ENCODE measurements at regions not wholly inside any gene's neighbourhood (a gene's known extent, or its start where the extent isn't known, plus 50 kb on each side); places are given as distances from the start of the nearest gene placed in this dataset.

DNA sequence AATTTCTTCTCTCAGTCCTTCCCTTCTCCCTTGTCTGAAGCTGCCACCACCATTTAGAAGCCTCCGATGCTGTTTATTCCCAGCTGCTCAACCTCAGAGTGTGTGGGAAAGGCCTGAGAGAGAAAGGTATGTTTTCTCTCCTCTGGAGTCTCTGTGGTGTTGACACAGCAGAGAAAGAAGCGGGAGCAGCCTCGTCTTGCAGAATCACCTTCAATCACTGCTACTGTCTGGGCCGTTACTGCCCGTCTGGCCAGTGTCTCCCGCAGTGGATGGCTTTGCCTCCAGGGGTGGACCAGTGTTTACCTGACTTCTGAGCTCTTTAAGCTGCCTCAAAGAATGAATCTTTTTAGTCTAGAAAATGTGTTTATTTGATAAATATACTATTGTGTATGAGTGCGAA lies 148.9 kb upstream of the FAM47C start:
- intact Hi-C loops (cut with DNase I; ENCODE audit: low total_unique reads): no loop called here
- Histone ChIP-seq H3K27me3 (no peaks in the 10 kb centered on the region), H3K4me1 (no peaks in the 10 kb centered on the region), H3K9me3 (no peaks in the 10 kb centered on the region), H3K36me3 (no peaks in the 10 kb centered on the region), H3K4me3 (no peak overlapping the region), H3K27ac (no peak overlapping the region)
- TF ChIP-seq, protein P1, sequence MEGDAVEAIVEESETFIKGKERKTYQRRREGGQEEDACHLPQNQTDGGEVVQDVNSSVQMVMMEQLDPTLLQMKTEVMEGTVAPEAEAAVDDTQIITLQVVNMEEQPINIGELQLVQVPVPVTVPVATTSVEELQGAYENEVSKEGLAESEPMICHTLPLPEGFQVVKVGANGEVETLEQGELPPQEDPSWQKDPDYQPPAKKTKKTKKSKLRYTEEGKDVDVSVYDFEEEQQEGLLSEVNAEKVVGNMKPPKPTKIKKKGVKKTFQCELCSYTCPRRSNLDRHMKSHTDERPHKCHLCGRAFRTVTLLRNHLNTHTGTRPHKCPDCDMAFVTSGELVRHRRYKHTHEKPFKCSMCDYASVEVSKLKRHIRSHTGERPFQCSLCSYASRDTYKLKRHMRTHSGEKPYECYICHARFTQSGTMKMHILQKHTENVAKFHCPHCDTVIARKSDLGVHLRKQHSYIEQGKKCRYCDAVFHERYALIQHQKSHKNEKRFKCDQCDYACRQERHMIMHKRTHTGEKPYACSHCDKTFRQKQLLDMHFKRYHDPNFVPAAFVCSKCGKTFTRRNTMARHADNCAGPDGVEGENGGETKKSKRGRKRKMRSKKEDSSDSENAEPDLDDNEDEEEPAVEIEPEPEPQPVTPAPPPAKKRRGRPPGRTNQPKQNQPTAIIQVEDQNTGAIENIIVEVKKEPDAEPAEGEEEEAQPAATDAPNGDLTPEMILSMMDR (IDR thresholded peaks at IDR 0.05): no peak
- no peak for DNase-seq

DNA sequence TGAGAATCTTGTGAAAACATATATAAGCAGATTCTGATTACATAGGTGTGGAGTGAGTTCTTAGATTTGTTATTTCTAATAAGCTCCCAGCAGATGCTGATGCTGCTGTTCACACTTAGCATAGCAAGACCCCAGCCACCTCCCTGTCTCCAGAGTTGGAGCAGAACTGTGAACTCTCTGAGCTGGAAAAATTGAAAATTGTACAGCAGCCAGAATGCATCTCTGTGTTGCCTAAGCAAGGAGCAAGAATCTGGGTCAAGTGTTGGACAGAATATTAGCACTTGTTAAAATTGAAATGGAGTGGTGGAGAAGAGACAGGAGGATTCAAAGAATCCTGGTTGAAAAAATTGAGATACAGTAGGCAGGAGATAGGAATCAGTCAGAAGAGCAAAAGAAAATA lies 146.6 kb upstream of the FAM47C start:
- no peak for DNase-seq
- no peaks in the 10 kb centered on the region for H3K36me3 ChIP-seq
- no peaks in the 10 kb centered on the region for H3K9me3 ChIP-seq
- no peaks in the 10 kb centered on the region for H3K4me1 ChIP-seq
- intact Hi-C loops (cut with DNase I; ENCODE audit: low total_unique reads): no loop called here
- TF ChIP-seq, protein P1 (IDR thresholded peaks at IDR 0.05): no peak
- H3K27ac ChIP-seq: no peak overlapping the region
- no peaks in the 10 kb centered on the region for H3K27me3 ChIP-seq
- H3K4me3 ChIP-seq: no peak overlapping the region

DNA sequence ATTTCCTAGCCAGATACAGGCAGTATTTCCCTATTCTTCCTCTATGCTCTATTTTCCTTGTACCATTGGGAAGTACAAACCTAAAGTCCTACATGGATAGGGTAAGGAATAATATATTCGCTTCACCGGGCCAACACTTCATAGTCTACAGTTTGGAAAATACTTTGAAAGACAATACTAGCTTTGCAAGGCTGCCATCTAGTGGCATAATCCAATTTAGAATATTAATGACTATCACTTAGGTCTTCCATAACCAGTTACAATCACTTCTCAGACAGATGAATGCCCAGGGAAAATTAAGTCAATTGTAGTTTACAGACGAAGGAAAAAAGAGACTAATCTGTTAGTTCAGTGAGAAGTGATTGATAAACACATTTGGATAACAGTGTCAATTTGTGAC lies 141.0 kb upstream of the FAM47C start:
- no peaks in the 10 kb centered on the region for H3K27me3 ChIP-seq
- TF ChIP-seq, protein P1 (IDR thresholded peaks at IDR 0.05): peak; percentile 42 to 51
- H3K9me3 ChIP-seq: no peaks in the 10 kb centered on the region
- H3K4me3 ChIP-seq: no peak overlapping the region
- intact Hi-C loops (cut with DNase I; ENCODE audit: low total_unique reads): no loop called here
- H3K27ac ChIP-seq: no peak overlapping the region
- no peaks in the 10 kb centered on the region for H3K4me1 ChIP-seq
- H3K36me3 ChIP-seq: no peaks in the 10 kb centered on the region
- DNase-seq: no peak

DNA sequence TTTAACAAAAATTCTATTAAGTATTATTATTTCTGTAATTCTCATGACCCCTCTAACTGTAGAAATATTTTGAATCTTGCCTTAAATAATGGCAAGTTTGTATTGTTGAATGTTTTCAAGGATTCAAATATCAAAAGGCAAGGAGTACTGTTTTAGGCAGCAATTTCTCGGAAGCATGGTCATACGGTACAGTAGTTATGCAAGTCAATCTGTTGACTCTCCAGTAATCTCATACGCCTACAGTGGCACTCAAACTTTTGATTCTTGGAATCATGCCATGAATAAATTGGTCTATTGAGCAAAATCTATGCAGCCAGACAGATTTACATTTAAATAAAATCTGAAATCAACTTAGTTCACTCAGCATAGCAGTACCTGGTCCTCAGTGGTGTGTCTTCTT lies 139.6 kb upstream of the FAM47C start:
- intact Hi-C loops (cut with DNase I; ENCODE audit: low total_unique reads): no loop called here
- H3K27me3 ChIP-seq: no peaks in the 10 kb centered on the region
- no peak overlapping the region for H3K4me3 ChIP-seq
- H3K36me3 ChIP-seq: no peaks in the 10 kb centered on the region
- H3K27ac ChIP-seq: no peak overlapping the region
- no peak for DNase-seq
- H3K4me1 ChIP-seq: no peaks in the 10 kb centered on the region
- TF ChIP-seq, protein P1 (IDR thresholded peaks at IDR 0.05): no peak
- no peaks in the 10 kb centered on the region for H3K9me3 ChIP-seq

DNA sequence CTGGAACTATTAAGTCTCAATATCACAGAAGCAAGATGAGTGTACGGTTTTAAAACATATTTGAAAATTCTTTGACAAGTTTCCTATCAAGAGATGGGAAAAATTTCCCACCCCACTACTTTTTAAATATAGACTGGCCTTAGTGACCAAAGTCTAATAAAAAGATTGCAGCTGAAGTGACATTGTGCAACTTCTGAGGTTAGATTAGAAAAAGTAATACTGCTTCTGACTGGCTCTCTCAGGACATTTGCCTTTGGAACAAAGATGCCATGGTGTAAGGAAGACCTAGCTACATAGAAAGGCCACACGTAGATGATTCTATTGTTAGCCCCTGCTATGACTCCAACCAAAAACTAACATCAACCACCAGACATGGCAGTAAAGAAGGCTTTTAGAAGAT lies 138.7 kb upstream of the FAM47C start:
- H3K4me3 ChIP-seq: no peak overlapping the region
- H3K36me3 ChIP-seq: no peaks in the 10 kb centered on the region
- no peaks in the 10 kb centered on the region for H3K9me3 ChIP-seq
- H3K27ac ChIP-seq: no peak overlapping the region
- H3K27me3 ChIP-seq: no peaks in the 10 kb centered on the region
- no peaks in the 10 kb centered on the region for H3K4me1 ChIP-seq
- no peak for DNase-seq
- TF ChIP-seq, protein P1 (IDR thresholded peaks at IDR 0.05): no peak
- intact Hi-C loops (cut with DNase I; ENCODE audit: low total_unique reads): no loop called here

DNA sequence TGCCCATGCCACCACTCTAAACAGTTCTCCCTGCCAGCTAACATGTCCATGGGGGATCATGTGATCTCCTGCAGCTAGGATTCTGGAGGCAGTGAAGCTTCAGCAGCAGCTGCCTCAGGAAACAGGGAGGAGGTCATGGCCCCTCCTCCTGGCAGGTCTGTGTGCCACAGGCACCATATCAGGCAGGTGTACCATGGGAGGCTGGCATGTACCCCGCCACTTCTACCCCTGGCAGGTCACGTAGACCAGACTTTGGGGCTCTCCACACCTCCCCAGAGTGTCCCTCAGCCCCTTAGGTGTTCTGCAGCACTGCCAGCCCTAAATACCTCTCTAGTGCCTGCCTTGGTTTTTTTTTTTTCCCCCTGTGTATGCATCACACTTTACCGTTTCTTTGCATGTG lies 110.5 kb upstream of the FAM47C start:
- Histone ChIP-seq H3K27ac (no peak overlapping the region), H3K27me3 (no peaks in the 10 kb centered on the region), H3K4me1 (no peaks in the 10 kb centered on the region), H3K36me3 (no peaks in the 10 kb centered on the region), H3K4me3 (no peak overlapping the region), H3K9me3 (no peaks in the 10 kb centered on the region)
- no peak for DNase-seq
- TF ChIP-seq, protein P1 (IDR thresholded peaks at IDR 0.05): no peak
- intact Hi-C loops (cut with DNase I; ENCODE audit: low total_unique reads): no loop called here
